NCI-H2171 (cell line): ENCODE measurements at regions not wholly inside any gene's neighbourhood (a gene's known extent, or its start where the extent isn't known, plus 50 kb on each side); places are given as distances from the start of the nearest gene placed in this dataset.
"Not testable (repeated sequence)": the region's sequence is repeated elsewhere in the genome, so short reads cannot be mapped to it uniquely, and the experiment has no call there.

Experiments used
- DNase-seq: peaks from one replicate; lab custom pipeline; 2025; lab: John Stamatoyannopoulos, UW

- not testable (repeated sequence) for DNase-seq
These were observed 136.4 kb upstream of the AFDN start for GRCh38 chr6:167690167-167690922.

GRCh38 chr6:167690931-167691330, 135.8 kb upstream of the AFDN start:
- DNase-seq: peak; percentile 83

DNA sequence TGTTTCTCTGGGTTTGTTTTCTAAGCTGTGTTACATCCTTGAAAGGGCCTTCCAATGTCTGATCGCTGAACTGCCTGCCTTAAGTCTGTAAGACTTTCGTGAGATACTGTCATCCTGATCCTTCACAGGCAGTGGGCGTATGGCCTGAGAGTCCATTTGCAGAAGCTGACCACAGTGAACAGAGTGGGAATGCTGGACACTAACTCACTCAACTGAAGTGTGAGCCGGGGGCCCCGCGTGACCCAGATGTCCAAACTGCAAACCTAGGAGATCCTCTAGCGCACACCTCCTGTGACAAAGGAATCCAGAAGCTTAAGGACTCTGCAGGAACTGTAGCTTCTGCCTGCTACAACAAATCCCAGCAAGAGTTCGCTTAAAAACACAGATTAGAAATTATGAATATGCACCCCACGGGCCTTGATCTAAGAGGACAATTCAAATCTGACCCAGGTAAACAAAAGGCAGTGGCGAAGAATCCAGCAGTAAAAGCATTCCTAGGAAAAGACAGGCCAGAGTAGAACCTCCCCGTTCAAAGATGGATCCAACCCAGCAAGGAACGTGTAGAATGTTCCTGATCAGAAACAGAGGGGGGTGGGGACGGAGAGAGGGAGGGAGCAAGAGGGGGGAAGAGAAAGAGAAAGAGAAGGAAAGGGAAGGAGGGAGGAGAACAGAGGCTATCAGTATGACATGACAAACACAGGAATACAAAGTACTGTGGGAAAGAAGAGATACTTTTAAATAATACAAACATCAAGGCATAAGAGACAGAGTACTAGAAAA, 135.0 kb upstream of the AFDN start:
- DNase-seq: no peak

DNA sequence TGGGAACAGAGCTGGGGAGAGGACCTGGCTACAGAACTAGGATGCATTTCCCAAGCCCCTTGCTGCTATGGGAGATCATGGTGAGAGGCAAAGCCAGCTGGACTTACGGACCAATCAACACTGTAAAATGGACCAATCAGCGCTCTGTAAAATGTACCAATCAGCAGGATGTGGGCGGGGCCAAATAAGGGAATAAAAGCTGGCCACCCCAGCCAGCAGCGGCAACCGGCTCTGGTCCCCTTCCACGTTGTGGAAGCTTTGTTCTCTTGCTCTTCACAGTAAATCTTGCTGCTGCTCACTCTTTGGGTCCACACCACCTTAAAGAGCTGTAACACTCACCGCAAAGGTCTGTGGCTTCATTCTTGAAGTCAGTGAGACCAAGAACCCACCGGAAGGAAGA, 133.2 kb upstream of the AFDN start:
- not testable (repeated sequence) for DNase-seq

GRCh38 chr6:167695831-167696230, 130.9 kb upstream of the AFDN start:
- no peak for DNase-seq

DNA sequence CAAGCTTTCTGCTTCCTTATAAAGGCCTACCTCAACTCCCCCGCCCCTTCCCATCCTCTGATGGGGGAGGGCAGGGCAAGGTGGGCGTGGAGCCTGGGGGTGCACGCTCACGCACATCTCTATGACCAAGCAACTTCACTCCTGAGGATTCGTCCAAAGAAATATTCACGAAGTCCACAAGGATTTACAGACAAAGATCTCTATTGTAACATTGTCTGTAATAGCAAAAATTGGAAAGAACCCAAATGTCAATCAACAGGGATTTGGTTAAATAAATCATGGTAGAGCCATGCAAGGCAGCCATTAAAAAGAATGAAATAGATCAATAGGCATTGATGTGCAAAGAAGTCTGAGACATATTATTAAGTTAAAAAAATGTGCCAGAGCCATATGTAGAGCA, 130.4 kb upstream of the AFDN start:
- DNase-seq: no peak

DNA sequence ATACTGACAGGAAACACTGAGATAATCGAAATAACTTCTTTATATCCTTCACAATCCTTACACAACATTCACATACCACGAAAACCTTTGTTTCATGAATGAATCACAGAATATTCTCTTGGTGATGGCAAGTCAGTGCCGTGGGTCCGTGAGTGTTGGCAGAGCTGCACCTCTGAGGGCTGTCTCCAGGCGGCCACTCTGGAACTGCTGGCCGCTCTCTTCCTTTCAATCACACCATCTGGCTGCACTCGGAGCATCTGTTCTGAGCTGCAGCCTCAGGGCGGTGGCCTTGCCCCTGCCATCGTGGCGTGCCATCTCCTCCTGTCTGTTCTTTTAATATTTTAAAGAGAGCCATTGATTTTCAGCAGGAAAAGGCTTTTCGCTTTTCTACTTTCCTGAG, 129.4 kb upstream of the AFDN start:
- DNase-seq: peak; percentile 78

DNA sequence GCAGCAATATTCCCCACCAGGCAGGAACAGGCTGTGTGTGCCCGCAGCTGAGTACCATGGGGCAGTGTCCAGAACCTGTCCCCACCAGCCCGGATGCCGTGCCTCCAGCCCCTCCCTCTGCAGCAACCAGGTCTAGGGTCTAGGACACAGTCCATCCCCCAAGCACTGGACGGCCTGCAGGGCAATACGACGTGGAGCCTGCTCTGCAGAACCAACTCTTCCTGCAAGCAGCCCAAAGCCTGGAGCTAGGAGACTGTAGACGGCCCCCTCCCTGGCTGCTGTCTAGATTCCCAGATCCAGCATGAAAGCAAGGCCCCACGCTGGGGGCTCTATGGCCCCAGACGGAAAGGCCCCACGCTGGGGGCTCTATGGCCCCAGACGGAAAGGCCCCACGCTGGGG, 128.2 kb upstream of the AFDN start:
- no peak for DNase-seq

DNA sequence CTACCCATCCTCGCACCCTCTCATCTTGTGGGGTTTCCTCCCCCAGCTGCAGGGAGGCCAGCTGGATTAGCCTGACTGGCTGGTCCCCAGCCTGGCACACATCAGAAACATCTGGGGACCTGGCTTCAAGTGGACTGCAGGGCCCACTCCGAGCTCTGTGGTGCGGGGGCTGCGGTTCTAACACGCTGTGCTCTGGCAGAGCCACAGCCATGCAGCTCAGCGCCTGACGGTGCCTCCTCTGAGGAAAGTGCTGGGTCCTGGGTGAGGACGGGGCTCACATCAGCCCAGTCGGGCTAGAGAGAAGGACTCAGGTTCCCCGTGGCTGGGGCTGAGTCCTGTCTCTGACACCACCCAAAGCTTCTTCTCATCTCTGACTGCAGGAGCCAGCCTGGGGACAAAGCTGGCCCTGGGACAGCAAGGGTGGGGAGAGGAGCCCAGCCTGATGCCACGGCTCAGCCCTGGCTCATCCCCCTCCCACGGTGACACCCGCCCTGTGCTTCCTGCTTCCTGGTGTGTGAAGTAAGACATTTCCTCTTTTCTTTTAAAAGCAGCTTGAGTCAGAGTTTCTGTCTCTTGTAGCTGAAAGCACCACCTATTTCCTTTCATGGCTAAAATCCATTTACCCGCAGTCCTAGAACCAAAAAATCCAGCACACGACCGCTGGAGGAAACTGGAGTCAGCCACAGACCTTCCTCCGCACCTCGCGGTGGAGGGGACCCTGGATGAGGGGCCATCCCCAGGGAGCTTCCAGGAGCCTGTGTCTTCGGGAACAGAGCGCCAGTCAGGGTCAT, 127.4 kb upstream of the AFDN start:
- no peak for DNase-seq

- DNase-seq: no peak
These were observed 126.5 kb upstream of the AFDN start for GRCh38 chr6:167700199-167700598.

GRCh38 chr6:167701010-167701409, 125.7 kb upstream of the AFDN start:
- no peak for DNase-seq

- peak; percentile 24 for DNase-seq
These were observed 124.4 kb upstream of the AFDN start for GRCh38 chr6:167702241-167702827.

DNA sequence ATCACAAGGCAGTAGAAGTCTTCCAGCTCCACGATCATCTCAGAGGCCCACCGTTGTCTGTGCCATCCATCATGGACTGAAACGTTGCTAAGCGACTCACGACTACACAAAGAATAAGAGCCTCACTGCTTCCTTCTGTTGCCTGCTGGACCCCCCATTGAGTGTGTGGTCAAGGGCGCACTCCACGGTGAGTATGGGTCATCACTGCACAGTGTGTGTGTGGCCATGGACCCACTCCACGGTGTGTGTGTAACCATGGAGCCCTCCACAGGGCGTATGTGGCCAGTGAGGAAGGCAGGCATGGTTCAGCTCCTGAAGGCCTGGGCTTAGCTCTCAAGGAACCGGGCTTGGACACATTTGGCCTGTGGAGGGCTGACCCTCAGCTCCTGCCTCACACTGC, 123.4 kb upstream of the AFDN start:
- no peak for DNase-seq

DNA sequence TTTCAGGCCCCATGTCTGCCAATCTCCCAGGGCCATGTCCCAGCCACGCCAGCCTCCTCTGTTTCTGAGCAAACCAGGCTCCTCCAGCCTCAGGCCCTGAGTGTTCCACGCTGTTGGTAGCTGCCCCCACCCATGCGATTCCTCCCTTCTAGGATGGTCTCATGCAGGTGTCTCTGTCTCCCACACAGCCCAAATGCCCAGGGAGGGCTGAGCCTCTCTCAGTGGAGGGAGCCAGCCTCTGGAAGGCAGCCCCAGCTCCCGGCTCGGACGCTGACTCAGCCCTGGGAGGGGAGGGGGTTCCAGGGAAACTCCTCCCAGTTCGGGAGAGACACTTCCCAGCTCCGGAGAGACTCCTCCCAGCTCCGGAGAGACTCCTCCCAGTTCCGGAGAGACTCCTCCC, 122.9 kb upstream of the AFDN start:
- DNase-seq: no peak

DNA sequence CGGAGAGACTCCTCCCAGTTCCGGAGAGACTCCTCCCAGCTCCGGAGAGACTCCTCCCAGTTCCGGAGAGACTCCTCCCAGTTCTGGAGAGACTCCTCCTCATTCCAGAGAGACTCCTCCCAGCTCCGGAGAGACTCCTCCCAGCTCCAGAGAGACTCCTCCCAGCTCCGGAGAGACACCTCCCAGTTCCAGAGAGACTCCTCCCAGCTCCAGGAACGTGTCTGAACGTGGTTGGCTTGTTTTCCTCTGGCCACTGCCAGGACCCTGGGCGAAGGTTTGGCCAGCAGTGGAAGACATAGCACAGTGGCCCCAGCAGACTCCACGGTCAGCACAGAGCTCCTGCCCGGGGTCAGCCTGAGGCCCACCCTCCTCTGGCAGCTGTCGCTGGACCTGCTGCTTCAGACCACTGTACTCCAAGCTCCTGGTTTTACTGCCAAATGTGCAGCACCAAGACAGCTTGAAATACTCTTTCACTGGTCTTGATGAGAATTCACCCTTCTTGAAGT, 122.3 kb upstream of the AFDN start:
- DNase-seq: no peak

- no peak for DNase-seq
These were observed 121.4 kb upstream of the AFDN start for GRCh38 chr6:167705211-167705750.

DNA sequence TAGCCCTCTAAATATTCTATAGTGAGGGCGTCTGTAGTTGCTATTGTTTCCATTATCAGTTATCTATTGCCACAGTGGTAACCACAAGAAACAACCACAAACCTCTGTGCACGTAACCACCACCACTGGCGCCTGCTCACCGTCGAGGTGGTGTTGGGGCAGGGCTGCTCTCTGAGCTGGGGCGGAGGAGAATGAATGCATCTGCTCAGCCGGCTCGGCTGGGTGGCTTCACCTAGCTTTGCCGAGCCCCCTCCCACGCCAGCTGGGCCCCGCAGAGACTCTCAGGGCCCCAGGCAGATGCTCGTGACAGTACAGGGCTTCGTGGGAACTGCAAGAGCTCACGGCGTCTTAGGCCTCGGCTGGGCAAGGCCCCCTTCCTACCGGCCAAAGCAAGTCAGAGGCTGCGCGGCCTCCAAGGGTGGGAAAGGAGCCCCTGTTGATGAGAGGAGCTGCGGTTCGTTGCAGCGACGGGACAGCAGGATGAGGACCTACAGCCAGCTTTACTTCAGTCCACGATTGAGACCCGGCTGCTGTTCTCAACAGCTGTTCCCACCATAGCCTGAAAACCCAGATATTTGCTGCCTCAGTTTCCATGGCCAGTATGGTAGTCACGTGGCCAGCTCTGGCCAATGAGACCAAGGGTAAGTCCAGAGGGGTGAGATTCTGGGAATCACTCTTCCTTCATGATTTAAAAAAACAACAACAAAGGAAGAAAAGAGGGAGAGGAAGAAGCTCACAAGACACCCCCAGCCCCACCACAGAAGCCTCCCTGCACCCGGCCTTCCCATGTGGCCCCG, 120.2 kb upstream of the AFDN start:
- no peak for DNase-seq

DNA sequence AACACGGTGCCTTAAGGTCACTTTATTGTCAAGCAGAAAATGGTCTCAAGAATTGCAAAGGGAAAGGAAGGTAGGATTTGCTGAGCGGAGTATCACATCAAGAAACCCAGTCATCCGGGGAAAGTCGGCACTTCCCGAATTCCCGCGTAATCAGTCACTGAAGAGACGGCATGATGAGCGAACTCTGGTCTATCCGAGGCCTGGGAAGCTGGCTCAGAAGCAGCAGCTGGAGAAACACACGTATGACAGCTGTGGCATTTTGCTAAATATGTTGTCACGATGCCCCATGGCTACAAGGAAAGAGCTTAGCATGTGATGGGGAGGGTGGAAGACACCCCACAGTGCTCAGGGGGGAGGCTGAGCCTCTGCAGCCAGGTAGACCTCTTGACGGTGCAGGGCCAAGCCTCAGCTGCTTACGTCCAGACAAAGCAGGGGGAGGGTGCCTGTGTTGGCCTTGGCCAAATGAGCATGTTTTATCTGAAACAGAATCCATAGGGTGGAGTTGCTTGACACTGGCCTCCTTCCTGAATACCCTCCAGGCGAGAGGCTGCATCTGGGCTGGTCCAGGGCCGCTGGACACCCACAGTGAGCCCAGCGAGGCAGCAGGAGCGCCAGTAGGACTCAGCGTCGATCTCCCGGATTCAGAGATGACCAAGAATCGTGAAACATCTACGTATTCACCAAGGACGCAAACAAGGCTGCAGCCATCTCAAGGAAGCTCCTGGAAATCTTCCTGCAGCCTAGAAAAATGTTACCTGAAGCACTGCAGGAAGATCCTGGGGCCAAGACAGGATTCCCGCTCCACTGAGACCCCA, 118.8 kb upstream of the AFDN start:
- no peak for DNase-seq

GRCh38 chr6:167708501-167709094, 118.1 kb upstream of the AFDN start:
- DNase-seq: no peak

GRCh38 chr6:167709196-167709595, 117.5 kb upstream of the AFDN start:
- no peak for DNase-seq
